Aorta (tissue), 5 donors: ENCODE measurements at regions not wholly inside any gene's neighbourhood (a gene's known extent, or its start where the extent isn't known, plus 50 kb on each side); places are given as distances from the start of the nearest gene placed in this dataset.

Source experiments
- ATAC-seq: fragments of 200-7000 bp; cut with Tn5 transposase; one replicate; pipeline ENCODE4 v1.9.1; 2022; ENCODE audit warnings: moderate library complexity; ENCODE audit not compliant: low FRiP score
- DNase-seq, 2 donors: peaks; one replicate each; pipeline ENCODE4 v3.0.0-alpha.2; 2020
- H3K27ac ChIP-seq, 2 donors: one replicate each; pipeline ENCODE4 v1.5.1; 2013; ENCODE audit warnings: low read length in 2 of 2, mild to moderate bottlenecking in 2 of 2, moderate library complexity in 2 of 2, control low read depth in 1 of 2, inconsistent platforms in 1 of 2, low read depth in 1 of 2
- H3K27me3 ChIP-seq, 2 donors: one replicate each; pipeline ENCODE4 v1.6.1; 2013; ENCODE audit warnings: control low read depth in 1 of 2, low read length in 1 of 2, mild to moderate bottlenecking in 1 of 2, moderate library complexity in 1 of 2; ENCODE audit not compliant: insufficient read depth in 2 of 2, control insufficient read depth in 1 of 2
- H3K36me3 ChIP-seq, 2 donors: one replicate each; pipeline ENCODE4 v1.6.1; 2013; ENCODE audit warnings: control low read depth in 1 of 2, low read length in 1 of 2, mild to moderate bottlenecking in 1 of 2; ENCODE audit not compliant: insufficient read depth in 2 of 2, control insufficient read depth in 1 of 2
- H3K4me1 ChIP-seq, 2 donors: one replicate each; pipeline ENCODE4 v1.6.1; 2013; ENCODE audit warnings: low read length in 2 of 2, control low read depth in 1 of 2, mild to moderate bottlenecking in 1 of 2, moderate library complexity in 1 of 2; ENCODE audit not compliant: insufficient read depth in 2 of 2, control insufficient read depth in 1 of 2
- H3K4me3 ChIP-seq, 2 donors: one replicate each; pipeline ENCODE4 v1.5.1; 2013; ENCODE audit warnings: low read length in 2 of 2, control low read depth in 1 of 2, mild to moderate bottlenecking in 1 of 2
- H3K9me3 ChIP-seq: one replicate; pipeline ENCODE4 v1.6.1; 2013; ENCODE audit warnings: mild to moderate bottlenecking, low read length; ENCODE audit not compliant: control insufficient read depth
- WGBS, 2 donors: extraction: QIAGEN DNeasy Blood & Tissue Kit; methylation state at CpG; one replicate each; pipeline ENCODE4 v1.1.7; 2013; 5-methylcytosine and 5-hydroxymethylcytosine counted together
- intact Hi-C, 2 donors: fragments of 100-400 bp; cut with DNase I; formaldehyde crosslinking; loops; one replicate each; pipeline versions ENCODE4 v1.14.2 to v1.15.0; 2022
- donor health status: healthy with polysubstance abuse.
- donor health status: Bipolar disorder and iron deficiency.
- donor health status: DM: no; HTN: no; CAD: no.
- donor health status: DM: no; HTN: no; CAD: no.
- donor health status: DM: yes; HTN: yes; CAD: no.

DNA sequence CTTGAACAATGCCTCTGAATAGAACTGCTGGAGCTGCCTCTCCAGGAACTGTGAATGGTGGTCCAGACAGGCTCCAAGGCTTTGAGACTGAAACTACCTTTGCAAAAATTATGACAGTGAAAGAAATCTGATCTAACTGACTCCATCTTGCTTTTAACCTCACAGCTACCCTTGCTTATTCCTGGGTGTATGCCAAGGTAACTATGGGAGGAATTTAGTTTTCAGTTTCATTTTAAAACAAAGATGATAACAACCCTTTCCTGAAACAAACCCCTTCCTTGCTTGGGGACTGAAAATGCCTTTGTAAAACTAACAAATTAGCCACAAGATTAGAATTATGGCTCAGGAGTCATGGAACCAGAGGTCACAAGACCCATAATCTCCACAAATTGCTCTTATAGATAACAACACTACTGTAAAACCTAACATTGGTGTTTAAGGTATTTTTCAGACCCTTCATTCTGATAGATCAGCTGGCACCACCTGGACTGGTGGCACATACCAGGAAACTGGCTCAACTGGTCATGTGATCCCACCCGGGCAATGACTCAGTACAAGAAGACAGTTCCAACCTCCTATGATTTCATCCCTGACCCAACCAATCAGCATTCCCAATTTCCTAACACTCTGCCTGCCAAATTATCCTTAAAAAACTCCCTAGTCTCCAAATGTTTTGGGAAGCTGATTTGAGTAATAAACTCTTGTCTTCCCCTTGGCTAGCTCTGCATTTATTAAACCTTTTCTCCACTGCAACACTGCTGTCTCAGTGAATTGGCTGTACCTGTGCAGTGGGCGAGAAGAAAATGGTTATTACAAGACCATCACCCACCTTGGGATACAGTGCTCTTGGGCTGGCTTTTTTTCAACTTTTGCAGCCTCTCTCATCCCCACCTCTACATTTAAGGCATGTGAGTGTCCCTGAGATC, 608.1 kb downstream of the TYW1 start:
- H3K27ac ChIP-seq = no peak overlapping the region
- H3K4me1 ChIP-seq = no peaks in the 10 kb centered on the region
- H3K27me3 ChIP-seq = no peaks in the 10 kb centered on the region
- intact Hi-C loops = no loop called here
- ATAC-seq (no peak), DNase-seq (no peak)
- 49 to 60% methylated on average over 2 of the region's 2 CpGs for WGBS, 2 donors
- no peaks in the 10 kb centered on the region for H3K36me3 ChIP-seq
- H3K4me3 ChIP-seq = no peak overlapping the region
- peaks cover 1% of the 10 kb centered on the region for H3K9me3 ChIP-seq

DNA sequence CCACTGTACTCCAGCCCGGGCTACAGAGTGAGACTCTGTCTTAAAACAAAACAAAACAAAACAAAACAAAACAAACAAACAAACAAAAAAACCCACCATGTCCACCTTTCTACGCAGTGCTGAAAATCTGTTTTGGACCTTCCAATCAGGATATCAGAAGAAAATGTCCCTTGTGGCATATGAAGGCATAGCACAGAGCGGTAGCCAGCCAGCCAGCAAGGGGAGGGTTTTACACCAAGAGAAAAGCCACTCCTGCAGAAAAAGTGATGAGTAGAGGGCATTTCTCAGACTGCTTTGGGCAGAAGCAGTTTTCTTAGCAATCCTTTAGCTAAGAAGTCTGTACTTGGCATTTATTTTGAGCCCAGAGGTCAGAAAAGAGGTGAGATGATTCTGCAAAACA, 612.2 kb downstream of the TYW1 start:
- Histone ChIP-seq H3K4me1 (no peaks in the 10 kb centered on the region), H3K27ac (no peak overlapping the region), H3K4me3 (no peak overlapping the region), H3K27me3 (peaks cover 0 to 2% of the 10 kb centered on the region in 2 donors), H3K36me3 (no peaks in the 10 kb centered on the region), H3K9me3 (no peaks in the 10 kb centered on the region)
- DNase-seq (no peak), ATAC-seq (no peak)
- intact Hi-C loops = no loop called here
- WGBS, 2 donors = 72 to 73% methylated on average over 3 of the region's 3 CpGs

DNA sequence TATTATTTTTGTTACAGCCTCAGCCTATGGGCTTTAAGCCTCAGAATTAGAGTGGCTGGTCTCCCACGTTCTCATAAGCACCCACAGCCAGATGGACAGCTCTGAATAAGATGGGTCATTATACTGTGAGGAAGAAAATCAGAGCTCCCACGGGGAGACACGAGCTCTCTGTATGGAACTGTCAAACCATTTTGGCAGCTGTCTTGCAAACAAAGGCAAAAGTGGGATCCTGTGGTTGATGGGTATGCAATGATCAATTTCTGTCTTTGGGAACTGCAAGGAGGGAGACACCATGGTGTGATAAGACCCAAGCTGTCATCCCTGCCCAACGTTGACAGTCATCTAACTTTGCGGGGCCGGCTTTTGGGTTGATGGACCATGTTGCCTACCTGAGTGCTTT, 614.3 kb downstream of the TYW1 start:
- DNase-seq = no peak
- H3K27ac ChIP-seq = no peak overlapping the region
- no peaks in the 10 kb centered on the region for H3K9me3 ChIP-seq
- H3K27me3 ChIP-seq = peaks cover 0 to 2% of the 10 kb centered on the region in 2 donors
- intact Hi-C loops = no loop called here
- WGBS, 2 donors = 53 to 59% methylated on average over 6 of the region's 6 CpGs
- H3K4me1 ChIP-seq = no peaks in the 10 kb centered on the region
- ATAC-seq = no peak
- no peak overlapping the region for H3K4me3 ChIP-seq
- H3K36me3 ChIP-seq = no peaks in the 10 kb centered on the region

DNA sequence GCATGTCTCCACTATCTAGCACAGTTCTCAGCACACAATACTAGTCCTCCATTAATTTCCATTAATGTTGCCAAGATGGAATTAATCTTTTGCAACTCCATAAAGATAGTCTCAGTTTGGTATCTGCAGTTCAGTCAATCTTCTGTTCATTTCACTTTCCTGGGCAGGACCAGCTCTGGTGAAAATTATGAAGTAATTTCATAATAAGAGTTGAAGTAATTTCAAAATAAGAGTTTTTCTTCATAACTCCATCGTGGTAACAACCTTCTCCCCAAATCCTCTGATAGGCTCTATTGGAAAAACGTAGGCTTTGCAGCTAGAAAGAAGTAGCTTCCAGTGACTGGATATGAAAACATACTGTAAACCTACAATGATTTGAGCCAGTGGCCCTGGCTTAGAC, 618.2 kb downstream of the TYW1 start:
- ATAC-seq (no peak), DNase-seq (no peak)
- 34 to 35% methylated on average over 2 of the region's 2 CpGs for WGBS, 2 donors
- Histone ChIP-seq H3K4me3 (no peak overlapping the region), H3K4me1 (no peaks in the 10 kb centered on the region), H3K9me3 (peaks cover 2% of the 10 kb centered on the region), H3K27ac (no peak overlapping the region), H3K36me3 (no peaks in the 10 kb centered on the region), H3K27me3 (peaks cover 0 to 2% of the 10 kb centered on the region in 2 donors)
- intact Hi-C loops = no loop called here

DNA sequence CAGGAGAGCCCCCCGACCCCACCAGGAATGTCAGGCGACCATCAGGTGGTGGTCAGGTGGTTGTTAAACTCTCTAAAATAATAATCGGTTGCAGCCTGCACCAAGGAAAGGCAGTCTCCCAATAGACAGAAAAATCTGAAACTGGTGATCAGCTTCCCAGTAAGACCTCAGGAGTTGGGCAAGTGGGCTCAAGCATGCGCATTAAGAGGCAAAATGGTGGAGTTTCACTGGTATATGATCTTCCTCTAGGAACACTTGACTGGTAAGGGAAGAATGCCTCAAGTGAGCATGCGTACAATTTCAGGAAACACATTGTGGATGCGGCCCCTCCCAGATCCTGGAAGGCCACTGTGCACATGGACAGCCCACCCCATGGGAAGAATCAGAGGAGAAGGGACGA, 619.9 kb downstream of the TYW1 start:
- Histone ChIP-seq H3K4me3 (no peak overlapping the region), H3K4me1 (no peaks in the 10 kb centered on the region), H3K36me3 (no peaks in the 10 kb centered on the region), H3K9me3 (peaks cover 2% of the 10 kb centered on the region), H3K27me3 (no peaks in the 10 kb centered on the region), H3K27ac (no peak overlapping the region)
- no peak for ATAC-seq
- no peak for DNase-seq
- 88 to 92% methylated on average over 7 of the region's 7 CpGs for WGBS, 2 donors
- intact Hi-C loops = no loop called here

DNA sequence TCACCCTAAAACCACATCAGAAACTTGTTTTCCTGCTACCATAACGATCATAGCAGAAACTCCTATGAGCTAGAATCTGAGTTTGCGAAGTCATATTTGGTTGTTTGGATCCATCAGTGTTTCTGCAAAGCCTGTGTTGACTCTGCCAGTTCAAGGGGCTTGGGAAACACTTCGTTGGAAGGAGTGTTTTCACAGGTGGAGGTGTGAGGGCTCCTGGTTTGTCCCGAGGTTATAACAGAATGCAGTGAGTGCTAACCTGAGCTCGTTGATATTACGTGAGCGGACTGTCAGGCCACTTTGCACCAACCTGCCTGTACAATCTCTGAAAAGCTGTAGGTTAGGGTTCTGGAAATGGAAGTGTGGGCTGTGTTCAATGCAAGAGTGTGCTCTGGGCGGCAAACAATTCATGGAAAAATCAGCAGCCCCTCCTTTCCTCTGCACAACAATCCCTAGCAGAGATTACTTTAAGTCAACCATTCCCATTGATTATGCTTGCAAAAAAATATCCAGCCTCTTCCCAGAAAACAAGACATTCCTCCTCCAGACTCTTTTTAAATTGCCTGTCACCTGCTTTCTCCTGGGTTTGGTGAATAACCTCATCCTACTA, 622.0 kb downstream of the TYW1 start:
- Histone ChIP-seq H3K27ac (no peak overlapping the region), H3K4me1 (no peaks in the 10 kb centered on the region), H3K36me3 (no peaks in the 10 kb centered on the region), H3K9me3 (peaks cover 2% of the 10 kb centered on the region), H3K27me3 (peaks cover 0 to 2% of the 10 kb centered on the region in 2 donors), H3K4me3 (no peak overlapping the region)
- no peak for DNase-seq
- 49% methylated on average over 8 of the region's 8 CpGs for WGBS, 2 donors
- no peak for ATAC-seq
- intact Hi-C loops = no loop called here

DNA sequence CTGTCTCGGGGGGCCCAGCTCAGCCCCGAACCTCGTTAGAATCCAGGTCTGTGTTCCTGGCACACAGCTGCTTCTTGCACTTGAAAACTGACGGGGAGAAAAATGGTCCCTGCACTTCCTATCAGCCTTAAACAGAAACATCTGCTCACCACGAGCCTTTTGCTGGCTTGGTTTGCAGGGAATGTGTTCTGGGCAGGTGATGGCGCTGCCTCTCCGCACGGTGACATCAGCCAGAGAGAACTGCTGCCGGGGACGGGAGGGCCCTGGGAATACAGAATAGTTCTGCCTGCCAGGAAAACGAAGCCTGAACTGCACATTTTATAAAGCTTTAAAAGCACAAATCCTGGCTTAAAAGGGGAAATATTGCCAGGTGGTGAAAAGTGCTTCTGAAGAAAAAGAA, 622.5 kb downstream of the TYW1 start:
- H3K27me3 ChIP-seq = peaks cover 0 to 2% of the 10 kb centered on the region in 2 donors
- DNase-seq (no peak), ATAC-seq (no peak)
- H3K4me3 ChIP-seq = no peak overlapping the region
- 1 to 3% methylated on average over 11 of the region's 11 CpGs for WGBS, 2 donors
- no peaks in the 10 kb centered on the region for H3K36me3 ChIP-seq
- no peaks in the 10 kb centered on the region for H3K4me1 ChIP-seq
- H3K27ac ChIP-seq = no peak overlapping the region
- H3K9me3 ChIP-seq = peaks cover 2% of the 10 kb centered on the region
- intact Hi-C loops = no loop called here

DNA sequence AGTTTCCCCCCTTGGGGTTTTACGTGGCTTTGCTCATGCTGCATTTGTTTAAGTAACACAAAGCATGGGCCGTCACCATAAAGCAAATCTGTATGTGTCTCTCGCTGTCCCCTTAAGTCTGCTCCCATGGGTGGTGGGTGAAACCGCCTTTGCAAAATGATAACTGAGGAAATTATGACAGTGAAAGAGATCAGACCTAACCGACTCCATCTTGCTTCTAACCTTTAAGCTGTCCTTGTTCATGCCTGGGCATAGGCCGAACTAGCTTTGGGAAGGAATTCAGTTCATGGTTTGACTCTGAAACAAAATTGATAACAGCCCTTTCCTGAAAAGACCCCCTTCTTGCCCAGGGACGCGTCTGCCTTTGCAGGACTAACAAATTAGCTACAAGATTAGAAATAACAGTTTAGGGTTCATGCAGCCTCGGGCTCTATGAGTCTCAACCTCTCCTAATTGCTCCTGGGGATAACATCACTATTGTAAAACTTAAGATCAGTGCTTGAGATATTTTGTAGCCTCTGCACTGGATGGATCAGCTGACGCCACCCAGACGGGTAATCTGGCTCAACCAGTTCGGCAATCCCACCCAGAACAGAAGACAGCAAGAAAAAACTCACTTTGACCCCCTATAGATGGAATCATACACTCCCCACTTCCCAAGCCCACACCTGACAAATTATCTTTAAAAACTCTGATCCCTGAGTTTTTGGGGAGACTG, 623.7 kb downstream of the TYW1 start:
- Histone ChIP-seq H3K27ac (no peak overlapping the region), H3K9me3 (peaks cover 2% of the 10 kb centered on the region), H3K4me3 (no peak overlapping the region), H3K36me3 (no peaks in the 10 kb centered on the region), H3K4me1 (no peaks in the 10 kb centered on the region), H3K27me3 (peaks cover 0 to 2% of the 10 kb centered on the region in 2 donors)
- intact Hi-C loops = no loop called here
- ATAC-seq (no peak), DNase-seq (no peak)
- 61 to 68% methylated on average over 12 of the region's 12 CpGs for WGBS, 2 donors
